NCI-H524 (cell line): ENCODE measurements at regions not wholly inside any gene's neighbourhood (a gene's known extent, or its start where the extent isn't known, plus 50 kb on each side); places are given as distances from the start of the nearest gene placed in this dataset.
"Not testable (repeated sequence)": the region's sequence is repeated elsewhere in the genome, so short reads cannot be mapped to it uniquely, and the experiment has no call there.

Experiments
- DNase-seq, 2 experiments: peaks; one replicate each; lab custom pipeline; 2025; lab: John Stamatoyannopoulos, UW

- no peak for DNase-seq
Observed at GRCh38 chr4:77510367-77510766, 95.3 kb upstream of the CXCL13 start.

- DNase-seq, result no peak
Observed at GRCh38 chr4:77525538-77525937, 80.1 kb upstream of the CXCL13 start.

GRCh38 chr4:77527900-77528299 lies 77.7 kb upstream of the CXCL13 start:
- not testable (repeated sequence) for DNase-seq

- no peak for DNase-seq
Observed at GRCh38 chr4:77538144-77538543, 67.5 kb upstream of the CXCL13 start.

GRCh38 chr4:77538574-77539157 lies 67.0 kb upstream of the CXCL13 start:
- peak in 1 of 2 experiments; percentile 2 for DNase-seq
